ENCODE measurements at regions not wholly inside any gene's neighbourhood (a gene's known extent, or its start where the extent isn't known, plus 50 kb on each side); places are given as distances from the start of the nearest gene placed in this dataset.
"Not testable (repeated sequence)": the region's sequence is repeated elsewhere in the genome, so short reads cannot be mapped to it uniquely, and the experiment has no call there.

- Histone ChIP-seq H3K27ac (ENCODE audit: low read depth, low read length) (no peak overlapping the region), H3K4me1 (ENCODE audit: control insufficient read depth, insufficient read depth, low read length) (no peaks in the 10 kb centered on the region), H3K9me3 (ENCODE audit: control insufficient read depth, insufficient read depth, low read length) (no peaks in the 10 kb centered on the region), H3K36me3 (ENCODE audit: control insufficient read depth, insufficient read depth, low read length) (no peaks in the 10 kb centered on the region), H3K27me3 (ENCODE audit: control insufficient read depth, insufficient read depth, low read length) (no peaks in the 10 kb centered on the region), H3K4me3 (ENCODE audit: low read depth, low read length) (no peak overlapping the region)
- WGBS (ENCODE audit: insufficient coverage) = 100% methylated on average over 1 of the region's 2 CpGs
- DNase-seq (ENCODE audit: low read depth in 4 of 6, low spot score in 6 of 6) = no peak
Observed at GRCh38 chr2:224114428-224114827, 75.3 kb upstream of the SERPINE2 start.

- H3K36me3 ChIP-seq (ENCODE audit: control insufficient read depth, insufficient read depth, low read length); H3K27me3 ChIP-seq (ENCODE audit: control insufficient read depth, insufficient read depth, low read length); H3K4me1 ChIP-seq (ENCODE audit: control insufficient read depth, insufficient read depth, low read length); H3K9me3 ChIP-seq (ENCODE audit: control insufficient read depth, insufficient read depth, low read length); DNase-seq (ENCODE audit: low read depth in 4 of 6, low spot score in 6 of 6); H3K4me3 ChIP-seq (ENCODE audit: low read depth, low read length); H3K27ac ChIP-seq (ENCODE audit: low read depth, low read length): not testable (repeated sequence)
- 40% methylated on average over 1 of the region's 1 CpG for WGBS (ENCODE audit: insufficient coverage)
Observed at GRCh38 chr2:224113930-224114329, 74.8 kb upstream of the SERPINE2 start.

GRCh38 chr2:224111576-224111975 lies 72.5 kb upstream of the SERPINE2 start:
- Histone ChIP-seq H3K36me3 (ENCODE audit: control insufficient read depth, insufficient read depth, low read length) (no peaks in the 10 kb centered on the region), H3K4me3 (ENCODE audit: low read depth, low read length) (no peak overlapping the region), H3K27me3 (ENCODE audit: control insufficient read depth, insufficient read depth, low read length) (no peaks in the 10 kb centered on the region), H3K27ac (ENCODE audit: low read depth, low read length) (no peak overlapping the region), H3K4me1 (ENCODE audit: control insufficient read depth, insufficient read depth, low read length) (no peaks in the 10 kb centered on the region), H3K9me3 (ENCODE audit: control insufficient read depth, insufficient read depth, low read length) (no peaks in the 10 kb centered on the region)
- 58% methylated on average over 2 of the region's 2 CpGs for WGBS (ENCODE audit: insufficient coverage)
- no peak for DNase-seq (ENCODE audit: low read depth in 4 of 6, low spot score in 6 of 6)

- no peak for DNase-seq (ENCODE audit: low read depth in 4 of 6, low spot score in 6 of 6)
- Histone ChIP-seq H3K4me3 (ENCODE audit: low read depth, low read length) (no peak overlapping the region), H3K9me3 (ENCODE audit: control insufficient read depth, insufficient read depth, low read length) (no peaks in the 10 kb centered on the region), H3K27ac (ENCODE audit: low read depth, low read length) (no peak overlapping the region), H3K36me3 (ENCODE audit: control insufficient read depth, insufficient read depth, low read length) (no peaks in the 10 kb centered on the region), H3K4me1 (ENCODE audit: control insufficient read depth, insufficient read depth, low read length) (no peaks in the 10 kb centered on the region), H3K27me3 (ENCODE audit: control insufficient read depth, insufficient read depth, low read length) (no peaks in the 10 kb centered on the region)
- WGBS (ENCODE audit: insufficient coverage) = 85% methylated on average over 6 of the region's 6 CpGs
Observed at GRCh38 chr2:224110811-224111210, 71.7 kb upstream of the SERPINE2 start.

GRCh38 chr2:224109751-224110150 lies 70.7 kb upstream of the SERPINE2 start:
- Histone ChIP-seq H3K27ac (ENCODE audit: low read depth, low read length) (no peak overlapping the region), H3K4me3 (ENCODE audit: low read depth, low read length) (no peak overlapping the region), H3K4me1 (ENCODE audit: control insufficient read depth, insufficient read depth, low read length) (no peaks in the 10 kb centered on the region), H3K27me3 (ENCODE audit: control insufficient read depth, insufficient read depth, low read length) (no peaks in the 10 kb centered on the region), H3K9me3 (ENCODE audit: control insufficient read depth, insufficient read depth, low read length) (no peaks in the 10 kb centered on the region), H3K36me3 (ENCODE audit: control insufficient read depth, insufficient read depth, low read length) (no peaks in the 10 kb centered on the region)
- DNase-seq (ENCODE audit: low read depth in 4 of 6, low spot score in 6 of 6) = no peak
- 85% methylated on average over 6 of the region's 6 CpGs for WGBS (ENCODE audit: insufficient coverage)

GRCh38 chr2:224106794-224107193 lies 67.7 kb upstream of the SERPINE2 start:
- Histone ChIP-seq H3K27me3 (ENCODE audit: control insufficient read depth, insufficient read depth, low read length) (no peaks in the 10 kb centered on the region), H3K4me3 (ENCODE audit: low read depth, low read length) (no peak overlapping the region), H3K27ac (ENCODE audit: low read depth, low read length) (no peak overlapping the region), H3K4me1 (ENCODE audit: control insufficient read depth, insufficient read depth, low read length) (no peaks in the 10 kb centered on the region), H3K36me3 (ENCODE audit: control insufficient read depth, insufficient read depth, low read length) (no peaks in the 10 kb centered on the region), H3K9me3 (ENCODE audit: control insufficient read depth, insufficient read depth, low read length) (no peaks in the 10 kb centered on the region)
- no CpG with 5 or more reads among the region's 2 CpGs for WGBS (ENCODE audit: insufficient coverage)
- no peak for DNase-seq (ENCODE audit: low read depth in 4 of 6, low spot score in 6 of 6)

- no peaks in the 10 kb centered on the region for H3K36me3 ChIP-seq (ENCODE audit: control insufficient read depth, insufficient read depth, low read length)
- H3K9me3 ChIP-seq (ENCODE audit: control insufficient read depth, insufficient read depth, low read length) = no peaks in the 10 kb centered on the region
- no peaks in the 10 kb centered on the region for H3K4me1 ChIP-seq (ENCODE audit: control insufficient read depth, insufficient read depth, low read length)
- no peak for DNase-seq (ENCODE audit: low read depth in 4 of 6, low spot score in 6 of 6)
- H3K27ac ChIP-seq (ENCODE audit: low read depth, low read length) = no peak overlapping the region
- no peaks in the 10 kb centered on the region for H3K27me3 ChIP-seq (ENCODE audit: control insufficient read depth, insufficient read depth, low read length)
- no CpG with 5 or more reads among the region's 1 CpG for WGBS (ENCODE audit: insufficient coverage)
- H3K4me3 ChIP-seq (ENCODE audit: low read depth, low read length) = no peak overlapping the region
Observed at GRCh38 chr2:224104668-224105386, 65.7 kb upstream of the SERPINE2 start.

GRCh38 chr2:224103651-224104050 lies 64.6 kb upstream of the SERPINE2 start:
- Histone ChIP-seq H3K27ac (ENCODE audit: low read depth, low read length) (no peak overlapping the region), H3K27me3 (ENCODE audit: control insufficient read depth, insufficient read depth, low read length) (no peaks in the 10 kb centered on the region), H3K9me3 (ENCODE audit: control insufficient read depth, insufficient read depth, low read length) (no peaks in the 10 kb centered on the region), H3K4me1 (ENCODE audit: control insufficient read depth, insufficient read depth, low read length) (no peaks in the 10 kb centered on the region), H3K4me3 (ENCODE audit: low read depth, low read length) (no peak overlapping the region), H3K36me3 (ENCODE audit: control insufficient read depth, insufficient read depth, low read length) (no peaks in the 10 kb centered on the region)
- DNase-seq (ENCODE audit: low read depth in 4 of 6, low spot score in 6 of 6) = no peak
- WGBS (ENCODE audit: insufficient coverage) = 89% methylated on average over 3 of the region's 5 CpGs

GRCh38 chr2:224102991-224103390 lies 63.9 kb upstream of the SERPINE2 start:
- Histone ChIP-seq H3K36me3 (ENCODE audit: control insufficient read depth, insufficient read depth, low read length) (no peaks in the 10 kb centered on the region), H3K9me3 (ENCODE audit: control insufficient read depth, insufficient read depth, low read length) (no peaks in the 10 kb centered on the region), H3K27me3 (ENCODE audit: control insufficient read depth, insufficient read depth, low read length) (no peaks in the 10 kb centered on the region), H3K4me1 (ENCODE audit: control insufficient read depth, insufficient read depth, low read length) (no peaks in the 10 kb centered on the region), H3K4me3 (ENCODE audit: low read depth, low read length) (no peak overlapping the region), H3K27ac (ENCODE audit: low read depth, low read length) (no peak overlapping the region)
- no peak for DNase-seq (ENCODE audit: low read depth in 4 of 6, low spot score in 6 of 6)
- WGBS (ENCODE audit: insufficient coverage) = no CpG with 5 or more reads among the region's 1 CpG

GRCh38 chr2:224101820-224102630 lies 62.9 kb upstream of the SERPINE2 start:
- Histone ChIP-seq H3K9me3 (ENCODE audit: control insufficient read depth, insufficient read depth, low read length) (no peaks in the 10 kb centered on the region), H3K4me1 (ENCODE audit: control insufficient read depth, insufficient read depth, low read length) (no peaks in the 10 kb centered on the region), H3K27ac (ENCODE audit: low read depth, low read length) (no peak overlapping the region), H3K36me3 (ENCODE audit: control insufficient read depth, insufficient read depth, low read length) (no peaks in the 10 kb centered on the region), H3K4me3 (ENCODE audit: low read depth, low read length) (no peak overlapping the region), H3K27me3 (ENCODE audit: control insufficient read depth, insufficient read depth, low read length) (no peaks in the 10 kb centered on the region)
- no peak for DNase-seq (ENCODE audit: low read depth in 4 of 6, low spot score in 6 of 6)
- 82% methylated on average over 1 of the region's 4 CpGs for WGBS (ENCODE audit: insufficient coverage)
